HCT116 (cell line): ENCODE measurements at regions not wholly inside any gene's neighbourhood (a gene's known extent, or its start where the extent isn't known, plus 50 kb on each side); places are given as distances from the start of the nearest gene placed in this dataset.

Source experiments
- ATAC-seq: fragments of 200-7000 bp; cut with Tn5 transposase; 2 replicates; pipeline ENCODE4 v1.9.1; 2020; ENCODE audit warnings: mild to moderate bottlenecking, moderate library complexity
- BruUV-seq: library from RNA; stranded (reverse); fragments of 400-500 nt; replicated peaks from 2 replicates; lab custom pipeline; 2021; lab: Mats Ljungman, UMichigan
- CTCF ChIA-PET: fragments of 300-600 bp; sonication (Branson Sonifier 250); formaldehyde crosslinking; loops from one replicate; lab custom pipeline; 2021; ENCODE audit warnings: antibody characterized with exemption; lab: Charles Lee
- POLR2A ChIA-PET: fragments of 300-600, 350-600 bp; sonication (Branson Sonifier 250); formaldehyde crosslinking; loops from one replicate; lab custom pipeline; 2021; ENCODE audit warnings: antibody characterized with exemption; lab: Charles Lee
- RAD21 ChIA-PET, 2 experiments: fragments of 300-600 bp; sonication (Branson Sonifier 250); formaldehyde crosslinking; loops; one replicate each; lab custom pipeline; 2023; ENCODE audit warnings: low total read pairs in 2 of 2; ENCODE audit not compliant: uncharacterized antibody in 2 of 2, unreplicated experiment in 2 of 2, low non-redundant PET in 1 of 2; lab: Charles Lee
- DNase-seq: peaks from one replicate; pipeline ENCODE4 v3.0.0-alpha.2; 2010; ENCODE audit warnings: low read depth, low spot score
- H2AFZ ChIP-seq: fragments of 200-600 bp; shearing (Covaris generic), sonication (generic); 2 replicates; pipeline ENCODE4 v1.6.1; 2017; ENCODE audit warnings: low read depth, mixed run types, mixed read lengths, antibody characterized with exemption, low read length; ENCODE audit not compliant: poor library complexity, severe bottlenecking
- H3K27ac ChIP-seq: 2 replicates; pipeline ENCODE4 v1.5.1; 2012; ENCODE audit warnings: low read depth, low read length
- H3K27me3 ChIP-seq: fragments of 200-600 bp; sonication (generic); 2 replicates; pipeline ENCODE4 v1.6.1; 2016; ENCODE audit warnings: mixed run types, low read length, mixed read lengths; ENCODE audit not compliant: insufficient read depth
- H3K36me3 ChIP-seq, 2 experiments: fragments of 200-500 bp in 1 of 2; fragments of 200-600 bp in 1 of 2; sonication (Bioruptor generic) in 1 of 2; sonication (generic) in 1 of 2; 2 replicates each; pipeline versions ENCODE4 v1.5.1 to v1.6.1; 2014 to 2016; ENCODE audit warnings: low read length in 2 of 2, inconsistent platforms in 1 of 2, mixed read lengths in 1 of 2, mixed run types in 1 of 2; ENCODE audit not compliant: insufficient read depth in 2 of 2, control insufficient read depth in 1 of 2
- H3K4me1 ChIP-seq, 2 experiments: fragments of 200-600 bp in 1 of 2; sonication (generic) in 1 of 2; 2 replicates each; pipeline versions ENCODE4 v1.5.1 to v1.6.1; 2012 to 2017; ENCODE audit warnings: low read length in 2 of 2, inconsistent platforms in 1 of 2, mild to moderate bottlenecking in 1 of 2, mixed read lengths in 1 of 2, mixed run types in 1 of 2, moderate library complexity in 1 of 2; ENCODE audit not compliant: insufficient read depth in 2 of 2, control insufficient read depth in 1 of 2
- H3K4me2 ChIP-seq: fragments of 200-600 bp; sonication (generic); 2 replicates; pipeline ENCODE4 v1.6.1; 2017; ENCODE audit warnings: mixed run types, low read length, mixed read lengths
- H3K4me3 ChIP-seq, 2 experiments: fragments of 200-600 bp in 1 of 2; sonication (generic) in 1 of 2; replicated peaks in 1 of 2; 2 replicates each; pipeline ENCODE4 v1.5.1; 2011 to 2016; ENCODE audit warnings: low read length in 2 of 2, control low read depth in 1 of 2, low read depth in 1 of 2, mild to moderate bottlenecking in 1 of 2, mixed read lengths in 1 of 2, mixed run types in 1 of 2
- H3K79me2 ChIP-seq: fragments of 200-600 bp; sonication (generic); 2 replicates; pipeline ENCODE4 v1.6.1; 2017; ENCODE audit warnings: mild to moderate bottlenecking, mixed run types, low read length, moderate library complexity, mixed read lengths; ENCODE audit not compliant: insufficient read depth
- H3K9ac ChIP-seq: fragments of 200-600 bp; sonication (generic); 2 replicates; pipeline ENCODE4 v1.6.1; 2016; ENCODE audit warnings: low read length, mixed read lengths
- H3K9me2 ChIP-seq: fragments of 200-600 bp; sonication (generic), shearing (Covaris generic); 2 replicates; pipeline ENCODE4 v1.6.1; 2017; ENCODE audit warnings: mixed run types, mild to moderate bottlenecking, moderate library complexity; ENCODE audit not compliant: insufficient read depth
- H3K9me3 ChIP-seq, 2 experiments: fragments of 200-500 bp in 1 of 2; fragments of 200-600 bp in 1 of 2; sonication (Bioruptor generic) in 1 of 2; sonication (generic) in 1 of 2; 2 replicates each; pipeline ENCODE4 v1.6.1; 2014 to 2017; ENCODE audit warnings: low read length in 2 of 2, mixed read lengths in 2 of 2, inconsistent platforms in 1 of 2, low read depth in 1 of 2, mild to moderate bottlenecking in 1 of 2, mixed run types in 1 of 2, moderate library complexity in 1 of 2; ENCODE audit not compliant: control insufficient read depth in 1 of 2, insufficient read depth in 1 of 2
- H4K20me1 ChIP-seq: fragments of 200-600 bp; sonication (generic), shearing (Covaris generic); 2 replicates; pipeline ENCODE4 v1.6.1; 2017; ENCODE audit warnings: mixed run types, mild to moderate bottlenecking, moderate library complexity; ENCODE audit not compliant: insufficient read depth
- CEBPB ChIP-seq: IDR thresholded peaks from 2 replicates; pipeline ENCODE4 v1.6.1; 2012; ENCODE audit warnings: low read depth
- EZH2phosphoT487 ChIP-seq: fragments of 200-600 bp; IDR thresholded peaks from 2 replicates; pipeline ENCODE4 v1.6.1; 2018; ENCODE audit warnings: antibody characterized with exemption, borderline replicate concordance
- MAX ChIP-seq: IDR thresholded peaks from 2 replicates; pipeline ENCODE4 v1.6.1; 2012
- POLR2A ChIP-seq: IDR thresholded peaks from 2 replicates; pipeline ENCODE4 v1.7.0; 2011; ENCODE audit warnings: borderline replicate concordance; ENCODE audit not compliant: insufficient read depth, insufficient read length; ENCODE audit errors: extremely low read depth
- POLR2AphosphoS5 ChIP-seq: IDR thresholded peaks from 2 replicates; pipeline ENCODE4 v1.6.1; 2011; ENCODE audit warnings: mild to moderate bottlenecking, low read depth, low read length, moderate library complexity
- REST ChIP-seq: IDR thresholded peaks from 2 replicates; pipeline ENCODE4 v1.6.1; 2012; ENCODE audit warnings: low read depth
- SIN3A ChIP-seq: IDR thresholded peaks from 2 replicates; pipeline ENCODE4 v1.6.1; 2012; ENCODE audit warnings: low read depth
- TCF7L2 ChIP-seq: IDR thresholded peaks from 2 replicates; pipeline ENCODE4 v1.7.0; 2011; ENCODE audit warnings: borderline replicate concordance, inconsistent platforms; ENCODE audit not compliant: insufficient read depth, insufficient read length; ENCODE audit errors: extremely low read depth
- YY1 ChIP-seq: IDR thresholded peaks from 2 replicates; pipeline ENCODE4 v1.6.1; 2011; ENCODE audit warnings: low read length, low read depth, moderate library complexity, mild to moderate bottlenecking; ENCODE audit not compliant: insufficient replicate concordance; ENCODE audit errors: extremely low read depth
- ZFX ChIP-seq: fragments of 450-650 bp; IDR thresholded peaks from 2 replicates; pipeline ENCODE4 v1.6.1; 2017
- intact Hi-C: fragments of 100-400 bp; cut with micrococcal nuclease; formaldehyde crosslinking; loops from 2 replicates; pipeline ENCODE4 v1.10.0; 2022
- TF ChIP-seq, protein P1 (sequence below), 3 experiments: fragments of 200-600 bp in 1 of 3; sonication (generic) in 1 of 3; IDR thresholded peaks in 2 of 3; conservative IDR thresholded peaks in 1 of 3; 2 replicates each; pipeline ENCODE4 v1.5.1; 2012 to 2017; ENCODE audit warnings: low read depth in 2 of 3, low read length in 2 of 3, antibody characterized with exemption in 1 of 3, borderline replicate concordance in 1 of 3, control low read depth in 1 of 3, mild to moderate bottlenecking in 1 of 3, mixed read lengths in 1 of 3, mixed run types in 1 of 3, moderate library complexity in 1 of 3; ENCODE audit not compliant: insufficient read depth in 1 of 3

DNA sequence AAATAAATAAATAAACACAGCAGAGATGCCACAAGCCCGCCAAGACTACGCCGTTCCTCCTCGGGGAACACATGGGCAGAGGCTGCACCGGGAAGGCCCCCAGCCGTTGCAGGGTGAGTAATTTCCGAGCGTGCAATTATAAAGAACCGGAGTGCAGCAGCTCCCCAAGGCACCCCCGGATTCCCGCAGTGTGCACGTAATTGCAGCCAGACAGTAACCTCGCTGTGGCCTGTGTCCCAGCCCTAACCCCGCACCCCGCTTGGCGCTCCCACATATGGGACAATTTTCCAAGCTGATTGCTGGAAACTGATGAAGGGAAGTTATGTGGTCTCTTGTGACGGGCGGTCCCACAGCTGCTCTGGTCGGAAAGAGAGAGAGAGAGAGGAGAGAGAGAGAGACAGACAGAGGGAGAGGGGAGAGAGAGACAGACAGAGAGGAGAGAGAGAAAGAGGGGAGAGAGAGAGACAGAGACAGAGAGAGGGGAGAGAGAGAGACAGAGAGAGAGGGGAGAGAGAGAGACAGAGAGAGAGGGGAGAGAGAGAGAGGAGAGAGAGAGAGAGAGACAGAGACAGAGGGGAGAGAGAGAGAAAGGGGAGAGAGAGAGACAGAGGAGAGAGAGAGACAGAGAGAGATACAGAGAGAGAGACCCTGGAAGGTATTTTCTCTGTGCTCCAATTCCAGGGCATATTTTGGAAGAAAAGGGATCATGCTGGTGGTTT, 275.4 kb downstream of the SHOX start (continued):
- TF ChIP-seq, protein P1, sequence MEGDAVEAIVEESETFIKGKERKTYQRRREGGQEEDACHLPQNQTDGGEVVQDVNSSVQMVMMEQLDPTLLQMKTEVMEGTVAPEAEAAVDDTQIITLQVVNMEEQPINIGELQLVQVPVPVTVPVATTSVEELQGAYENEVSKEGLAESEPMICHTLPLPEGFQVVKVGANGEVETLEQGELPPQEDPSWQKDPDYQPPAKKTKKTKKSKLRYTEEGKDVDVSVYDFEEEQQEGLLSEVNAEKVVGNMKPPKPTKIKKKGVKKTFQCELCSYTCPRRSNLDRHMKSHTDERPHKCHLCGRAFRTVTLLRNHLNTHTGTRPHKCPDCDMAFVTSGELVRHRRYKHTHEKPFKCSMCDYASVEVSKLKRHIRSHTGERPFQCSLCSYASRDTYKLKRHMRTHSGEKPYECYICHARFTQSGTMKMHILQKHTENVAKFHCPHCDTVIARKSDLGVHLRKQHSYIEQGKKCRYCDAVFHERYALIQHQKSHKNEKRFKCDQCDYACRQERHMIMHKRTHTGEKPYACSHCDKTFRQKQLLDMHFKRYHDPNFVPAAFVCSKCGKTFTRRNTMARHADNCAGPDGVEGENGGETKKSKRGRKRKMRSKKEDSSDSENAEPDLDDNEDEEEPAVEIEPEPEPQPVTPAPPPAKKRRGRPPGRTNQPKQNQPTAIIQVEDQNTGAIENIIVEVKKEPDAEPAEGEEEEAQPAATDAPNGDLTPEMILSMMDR (IDR thresholded peaks at IDR 0.05 in 2 of 3, conservative IDR thresholded peaks at IDR 0.05 in 1 of 3; ENCODE audit: borderline replicate concordance in 1 of 3, insufficient read depth in 1 of 3, low read depth in 2 of 3, low read length in 2 of 3): no peak
- TF ChIP-seq MAX (no peak), CEBPB (no peak), EZH2phosphoT487 (no peak)

- ChIA-PET RAD21 (no interaction called here), POLR2A (no interaction called here), CTCF (no interaction called here)
- H3K27me3 ChIP-seq: no peaks in the 10 kb centered on the region
- no peaks in the 10 kb centered on the region for H3K79me2 ChIP-seq
- H4K20me1 ChIP-seq: no peaks in the 10 kb centered on the region
- H3K9me3 ChIP-seq: no peaks in the 10 kb centered on the region
- H3K4me3 ChIP-seq: no peak overlapping the region
- TF ChIP-seq POLR2A (no peak), REST (no peak), YY1 (no peak), POLR2AphosphoS5 (no peak), ZFX (no peak), TCF7L2 (no peak), SIN3A (no peak)
- intact Hi-C loops: no loop called here
- H3K36me3 ChIP-seq: no peaks in the 10 kb centered on the region
- no peak overlapping the region for H3K9ac ChIP-seq
- H3K4me1 ChIP-seq: no peaks in the 10 kb centered on the region
- no peaks in the 10 kb centered on the region for H3K9me2 ChIP-seq
- H3K4me2 ChIP-seq: no peak overlapping the region
- BruUV-seq: no TSS peak
- DNase-seq (no peak), ATAC-seq (no peak)
- H3K27ac ChIP-seq: no peak overlapping the region
- no peak overlapping the region for H2AFZ ChIP-seq
These were observed 272.5 kb downstream of the SHOX start for GRCh38 chrX:903116-903515.
